CD4-positive, alpha-beta T cell (primary cell): ENCODE measurements at regions not wholly inside any gene's neighbourhood (a gene's known extent, or its start where the extent isn't known, plus 50 kb on each side); places are given as distances from the start of the nearest gene placed in this dataset.

Experiments used
- ATAC-seq: fragments of 200-7000 bp; cut with Tn5 transposase; one replicate; pipeline ENCODE4 v1.10.0; 2022; ENCODE audit warnings: mild to moderate bottlenecking; ENCODE audit not compliant: poor library complexity
- CTCF ChIA-PET: fragments of 350-600 bp; sonication (Branson Sonifier 250); formaldehyde crosslinking; loops from one replicate; lab custom pipeline; 2021; ENCODE audit warnings: antibody characterized with exemption, inconsistent platforms; lab: Charles Lee
- POLR2A ChIA-PET: fragments of 350-600 bp; sonication (Branson Sonifier 250); formaldehyde crosslinking; loops from one replicate; lab custom pipeline; 2021; ENCODE audit warnings: antibody characterized with exemption, inconsistent platforms; lab: Charles Lee
- DNase-seq, 14 experiments: peaks; one replicate each; pipeline ENCODE4 v3.0.0-alpha.2; 2013 to 2020; ENCODE audit warnings: mixed read lengths in 2 of 14
- H3K27ac ChIP-seq, 2 donors: one replicate each; pipeline versions ENCODE4 v1.5.1 to v1.7.0; 2013; ENCODE audit warnings: low read length in 2 of 2, low read depth in 1 of 2, mild to moderate bottlenecking in 1 of 2
- H3K27me3 ChIP-seq, 2 experiments: 1 replicate in 1 of 2; 2 replicates in 1 of 2; pipeline versions ENCODE4 v1.6.1 to v1.7.0; 2013; ENCODE audit warnings: low read length in 2 of 2, control low read depth in 1 of 2, mild to moderate bottlenecking in 1 of 2, moderate library complexity in 1 of 2; ENCODE audit not compliant: insufficient read depth in 2 of 2, control insufficient read depth in 1 of 2
- H3K36me3 ChIP-seq: one replicate; pipeline ENCODE4 v1.6.1; 2013; ENCODE audit warnings: low read length, control low read depth; ENCODE audit not compliant: insufficient read depth
- H3K4me1 ChIP-seq: one replicate; pipeline ENCODE4 v1.6.1; 2013; ENCODE audit warnings: low read length, control low read depth; ENCODE audit not compliant: insufficient read depth
- H3K4me3 ChIP-seq: one replicate; pipeline ENCODE4 v1.5.1; 2013; ENCODE audit warnings: mild to moderate bottlenecking, low read length, moderate library complexity
- H3K9me3 ChIP-seq, 2 experiments: 1 replicate in 1 of 2; 2 replicates in 1 of 2; pipeline versions ENCODE4 v1.6.1 to v1.7.0; 2013; ENCODE audit warnings: low read length in 2 of 2, mild to moderate bottlenecking in 2 of 2, control low read depth in 1 of 2, moderate library complexity in 1 of 2; ENCODE audit not compliant: control insufficient read depth in 1 of 2, insufficient read depth in 1 of 2
- H3K27ac Mint-ChIP-seq: one replicate; pipeline ENCODE4 v1.8.0; 2020; ENCODE audit warnings: mixed read lengths
- H3K27me3 Mint-ChIP-seq: one replicate; pipeline ENCODE4 v1.8.0; 2021; ENCODE audit warnings: mixed read lengths
- H3K36me3 Mint-ChIP-seq: one replicate; pipeline ENCODE4 v1.8.0; 2021; ENCODE audit warnings: low read depth, mixed read lengths
- H3K4me1 Mint-ChIP-seq: one replicate; pipeline ENCODE4 v1.8.0; 2021; ENCODE audit warnings: low read depth, mixed read lengths
- H3K4me3 Mint-ChIP-seq: one replicate; pipeline ENCODE4 v1.8.0; 2020; ENCODE audit warnings: mild to moderate bottlenecking, mixed read lengths
- H3K9me3 Mint-ChIP-seq: one replicate; pipeline ENCODE4 v1.8.0; 2020; ENCODE audit warnings: mixed read lengths
- CTCF ChIP-seq: fragments of 200-600 bp; IDR thresholded peaks from one replicate; pipeline ENCODE4 v1.8.0; 2022; ENCODE audit warnings: antibody characterized with exemption, mild to moderate bottlenecking
- intact Hi-C, 2 experiments: fragments of 100-400 bp; cut with DNase I in 1 of 2; cut with micrococcal nuclease in 1 of 2; formaldehyde crosslinking; loops; one replicate each; pipeline versions ENCODE4 v1.15.1 to v1.9.0; 2023 to 2025; cut with DNase I, micrococcal nuclease

- H3K9me3 Mint-ChIP-seq: no peaks in the 10 kb centered on the region
- ChIA-PET POLR2A (no interaction called here), CTCF (no interaction called here)
- H3K27me3 Mint-ChIP-seq: peaks cover 17% of the 10 kb centered on the region
- intact Hi-C loops: no loop called here
- no peak overlapping the region for H3K4me3 ChIP-seq
- no peaks in the 10 kb centered on the region for H3K9me3 ChIP-seq
- DNase-seq: no peak
- TF ChIP-seq CTCF: no peak
- no peaks in the 10 kb centered on the region for H3K36me3 Mint-ChIP-seq
- no peaks in the 10 kb centered on the region for H3K4me1 ChIP-seq
- H3K36me3 ChIP-seq: no peaks in the 10 kb centered on the region
- no peak for ATAC-seq
- H3K4me3 Mint-ChIP-seq: no peak overlapping the region
- no peak overlapping the region for H3K27ac ChIP-seq
- H3K4me1 Mint-ChIP-seq: no peaks in the 10 kb centered on the region
- no peak overlapping the region for H3K27ac Mint-ChIP-seq
- no peaks in the 10 kb centered on the region for H3K27me3 ChIP-seq
These were observed 85.2 kb upstream of the TRABD2B start for GRCh38 chr1:48082271-48082962.

GRCh38 chr1:48080331-48081255 lies 83.4 kb upstream of the TRABD2B start:
- DNase-seq (no peak), ATAC-seq (no peak)
- H3K36me3 Mint-ChIP-seq: no peaks in the 10 kb centered on the region
- CTCF ChIA-PET: no interaction called here
- Histone ChIP-seq H3K9me3 (no peaks in the 10 kb centered on the region), H3K27me3 (no peaks in the 10 kb centered on the region), H3K4me3 (no peak overlapping the region), H3K4me1 (no peaks in the 10 kb centered on the region), H3K36me3 (no peaks in the 10 kb centered on the region), H3K27ac (no peak overlapping the region)
- no peaks in the 10 kb centered on the region for H3K4me1 Mint-ChIP-seq
- POLR2A ChIA-PET: no interaction called here
- no peak overlapping the region for H3K27ac Mint-ChIP-seq
- no peak for TF ChIP-seq CTCF
- intact Hi-C loops: no loop called here
- H3K9me3 Mint-ChIP-seq: no peaks in the 10 kb centered on the region
- peaks cover 16% of the 10 kb centered on the region for H3K27me3 Mint-ChIP-seq
- no peak overlapping the region for H3K4me3 Mint-ChIP-seq

GRCh38 chr1:48079096-48079495 lies 81.9 kb upstream of the TRABD2B start:
- Histone ChIP-seq H3K27ac (no peak overlapping the region), H3K9me3 (no peaks in the 10 kb centered on the region), H3K27me3 (no peaks in the 10 kb centered on the region), H3K4me1 (no peaks in the 10 kb centered on the region), H3K36me3 (no peaks in the 10 kb centered on the region), H3K4me3 (no peak overlapping the region)
- Mint-ChIP-seq H3K36me3 (no peaks in the 10 kb centered on the region), H3K27ac (no peak overlapping the region), H3K4me3 (no peak overlapping the region), H3K27me3 (peaks cover 16% of the 10 kb centered on the region), H3K9me3 (no peaks in the 10 kb centered on the region), H3K4me1 (no peaks in the 10 kb centered on the region)
- DNase-seq (no peak), ATAC-seq (no peak)
- POLR2A ChIA-PET: no interaction called here
- no peak for TF ChIP-seq CTCF
- intact Hi-C loops: no loop called here
- CTCF ChIA-PET: no interaction called here
